ENCODE measurements at regions not wholly inside any gene's neighbourhood (a gene's known extent, or its start where the extent isn't known, plus 50 kb on each side); places are given as distances from the start of the nearest gene placed in this dataset.
"Not testable (repeated sequence)": the region's sequence is repeated elsewhere in the genome, so short reads cannot be mapped to it uniquely, and the experiment has no call there.

GRCh38 chr2:87275974-87276629 lies 254.5 kb upstream of the PLGLB1 start:
- not testable (repeated sequence) for DNase-seq

GRCh38 chr2:87276673-87277072 lies 255.0 kb upstream of the PLGLB1 start:
- DNase-seq = not testable (repeated sequence)

- not testable (repeated sequence) for DNase-seq
Measured at GRCh38 chr2:87277734-87278133, 256.1 kb upstream of the PLGLB1 start.

- DNase-seq = not testable (repeated sequence)
Measured at GRCh38 chr2:87280596-87281355, 259.1 kb upstream of the PLGLB1 start.

GRCh38 chr2:87283735-87284470 lies 262.3 kb upstream of the PLGLB1 start:
- DNase-seq = not testable (repeated sequence)

GRCh38 chr2:87284471-87284772 lies 262.8 kb upstream of the PLGLB1 start:
- DNase-seq = not testable (repeated sequence)

- not testable (repeated sequence) for DNase-seq
Measured at GRCh38 chr2:87285139-87285538, 263.5 kb upstream of the PLGLB1 start.

- not testable (repeated sequence) for DNase-seq
Measured at GRCh38 chr2:87290566-87291307, 269.1 kb upstream of the PLGLB1 start.

GRCh38 chr2:87291400-87292200 lies 270.0 kb upstream of the PLGLB1 start:
- DNase-seq = not testable (repeated sequence)

GRCh38 chr2:87293931-87294594 lies 272.4 kb upstream of the PLGLB1 start:
- not testable (repeated sequence) for DNase-seq

GRCh38 chr2:87295135-87295534 lies 273.5 kb upstream of the PLGLB1 start:
- DNase-seq = not testable (repeated sequence)

- DNase-seq = not testable (repeated sequence)
Measured at GRCh38 chr2:87301349-87301748, 279.7 kb upstream of the PLGLB1 start.

- DNase-seq = not testable (repeated sequence)
Measured at GRCh38 chr2:87301871-87302270, 280.2 kb upstream of the PLGLB1 start.

- DNase-seq = not testable (repeated sequence)
Measured at GRCh38 chr2:87308621-87309020, 287.0 kb upstream of the PLGLB1 start.

GRCh38 chr2:87309785-87310184 lies 288.1 kb upstream of the PLGLB1 start:
- not testable (repeated sequence) for DNase-seq

GRCh38 chr2:87311896-87312441 lies 290.3 kb upstream of the PLGLB1 start:
- DNase-seq = not testable (repeated sequence)

- not testable (repeated sequence) for DNase-seq
Measured at GRCh38 chr2:87314622-87315021, 293.0 kb upstream of the PLGLB1 start.

- not testable (repeated sequence) for DNase-seq
Measured at GRCh38 chr2:87315183-87315902, 293.7 kb upstream of the PLGLB1 start.

- not testable (repeated sequence) for DNase-seq
Measured at GRCh38 chr2:87317193-87317592, 295.5 kb upstream of the PLGLB1 start.

- not testable (repeated sequence) for DNase-seq
Measured at GRCh38 chr2:87318814-87319491, 297.3 kb upstream of the PLGLB1 start.
